ENCODE measurements at regions not wholly inside any gene's neighbourhood (a gene's known extent, or its start where the extent isn't known, plus 50 kb on each side); places are given as distances from the start of the nearest gene placed in this dataset.
A peak's percentile ranks its signal among the peaks of the same experiment; 100 is the strongest.

GRCh38 chr6:104182811-104183210, 676.9 kb downstream of the HACE1 start:
- POLR2A ChIA-PET: no interaction called here

GRCh38 chr6:104173668-104174067, 686.1 kb downstream of the HACE1 start:
- Mint-ChIP-seq H3K27ac (no peak overlapping the region), H3K27me3 (no peaks in the 10 kb centered on the region), H3K4me3 (no peak overlapping the region), H3K4me1 (no peaks in the 10 kb centered on the region), H3K36me3 (no peaks in the 10 kb centered on the region), H3K9me3 (peaks cover 0 to 4% (median 0%) of the 10 kb centered on the region in 5 donors)
- no peaks in the 10 kb centered on the region for H3K27me3 ChIP-seq (ENCODE audit: insufficient read depth, low read length, poor library complexity, severe bottlenecking)
- no peak overlapping the region for H3K4me3 ChIP-seq (ENCODE audit: low read length)
- ChIA-PET CTCF (no interaction called here), POLR2A (no interaction called here)
- H3K9me3 ChIP-seq (ENCODE audit: low read length): no peaks in the 10 kb centered on the region
- H3K27ac ChIP-seq (ENCODE audit: low read depth, low read length): no peak overlapping the region
- no peaks in the 10 kb centered on the region for H3K4me1 ChIP-seq (ENCODE audit: insufficient read depth, low read length)
- no peak for DNase-seq
- no peaks in the 10 kb centered on the region for H3K36me3 ChIP-seq (ENCODE audit: insufficient read depth, low read length)

More at GRCh38 chr6:104182811-104183210, 676.9 kb downstream of the HACE1 start:
- no peaks in the 10 kb centered on the region for H3K36me3 Mint-ChIP-seq
- H3K27ac ChIP-seq (ENCODE audit: low read depth, low read length): no peak overlapping the region
- no peak for DNase-seq
- H3K9me3 ChIP-seq (ENCODE audit: low read length): no peaks in the 10 kb centered on the region
- no peaks in the 10 kb centered on the region for H3K4me1 ChIP-seq (ENCODE audit: insufficient read depth, low read length)
- peaks cover 2 to 9% (median 2%) of the 10 kb centered on the region in 5 donors for H3K9me3 Mint-ChIP-seq
- CTCF ChIA-PET: no interaction called here
- H3K27me3 Mint-ChIP-seq: no peaks in the 10 kb centered on the region
- H3K4me3 ChIP-seq (ENCODE audit: low read length): no peak overlapping the region
- no peak overlapping the region for H3K27ac Mint-ChIP-seq
- no peaks in the 10 kb centered on the region for H3K27me3 ChIP-seq (ENCODE audit: insufficient read depth, low read length, poor library complexity, severe bottlenecking)
- H3K4me3 Mint-ChIP-seq: no peak overlapping the region
- no peaks in the 10 kb centered on the region for H3K36me3 ChIP-seq (ENCODE audit: insufficient read depth, low read length)
- no peaks in the 10 kb centered on the region for H3K4me1 Mint-ChIP-seq

GRCh38 chr6:104170401-104170800, 689.3 kb downstream of the HACE1 start:
- Histone ChIP-seq H3K27ac (ENCODE audit: low read depth, low read length) (no peak overlapping the region), H3K4me3 (ENCODE audit: low read length) (no peak overlapping the region), H3K9me3 (ENCODE audit: low read length) (no peaks in the 10 kb centered on the region), H3K4me1 (ENCODE audit: insufficient read depth, low read length) (no peaks in the 10 kb centered on the region), H3K36me3 (ENCODE audit: insufficient read depth, low read length) (no peaks in the 10 kb centered on the region), H3K27me3 (ENCODE audit: insufficient read depth, low read length, poor library complexity, severe bottlenecking) (no peaks in the 10 kb centered on the region)
- Mint-ChIP-seq H3K27ac (no peak overlapping the region), H3K36me3 (no peaks in the 10 kb centered on the region), H3K4me3 (no peak overlapping the region), H3K9me3 (peaks cover 0 to 25% (median 0%) of the 10 kb centered on the region in 5 donors), H3K27me3 (no peaks in the 10 kb centered on the region), H3K4me1 (no peaks in the 10 kb centered on the region)
- ChIA-PET POLR2A (no interaction called here), CTCF (no interaction called here)
- no peak for DNase-seq

GRCh38 chr6:104166055-104166668, 693.6 kb downstream of the HACE1 start:
- no peaks in the 10 kb centered on the region for H3K4me1 Mint-ChIP-seq
- H3K4me3 ChIP-seq (ENCODE audit: low read length): no peak overlapping the region
- DNase-seq: no peak
- H3K36me3 ChIP-seq (ENCODE audit: insufficient read depth, low read length): no peaks in the 10 kb centered on the region
- no peaks in the 10 kb centered on the region for H3K27me3 ChIP-seq (ENCODE audit: insufficient read depth, low read length, poor library complexity, severe bottlenecking)
- no peaks in the 10 kb centered on the region for H3K4me1 ChIP-seq (ENCODE audit: insufficient read depth, low read length)
- ChIA-PET CTCF (no interaction called here), POLR2A (no interaction called here)
- H3K27ac Mint-ChIP-seq: no peak overlapping the region
- H3K27ac ChIP-seq (ENCODE audit: low read depth, low read length): no peak overlapping the region
- H3K4me3 Mint-ChIP-seq: no peak overlapping the region
- H3K9me3 ChIP-seq (ENCODE audit: low read length): no peaks in the 10 kb centered on the region
- H3K36me3 Mint-ChIP-seq: no peaks in the 10 kb centered on the region
- peaks cover 0 to 21% (median 8%) of the 10 kb centered on the region in 5 donors for H3K9me3 Mint-ChIP-seq
- no peaks in the 10 kb centered on the region for H3K27me3 Mint-ChIP-seq

- no peaks in the 10 kb centered on the region for H3K27me3 ChIP-seq (ENCODE audit: insufficient read depth, low read length, poor library complexity, severe bottlenecking)
- no peaks in the 10 kb centered on the region for H3K36me3 ChIP-seq (ENCODE audit: insufficient read depth, low read length)
- DNase-seq: no peak
- Mint-ChIP-seq H3K36me3 (no peaks in the 10 kb centered on the region), H3K4me1 (no peaks in the 10 kb centered on the region), H3K27me3 (no peaks in the 10 kb centered on the region), H3K9me3 (peaks cover 0 to 15% (median 8%) of the 10 kb centered on the region in 5 donors), H3K27ac (no peak overlapping the region), H3K4me3 (no peak overlapping the region)
- no peaks in the 10 kb centered on the region for H3K4me1 ChIP-seq (ENCODE audit: insufficient read depth, low read length)
- no peak overlapping the region for H3K4me3 ChIP-seq (ENCODE audit: low read length)
- no peak overlapping the region for H3K27ac ChIP-seq (ENCODE audit: low read depth, low read length)
- CTCF ChIA-PET: no interaction called here
- H3K9me3 ChIP-seq (ENCODE audit: low read length): no peaks in the 10 kb centered on the region
- POLR2A ChIA-PET: no interaction called here
These were observed 697.6 kb downstream of the HACE1 start for GRCh38 chr6:104162036-104162669.

GRCh38 chr6:104159045-104159618, 700.6 kb downstream of the HACE1 start:
- Histone ChIP-seq H3K27ac (ENCODE audit: low read depth, low read length) (no peak overlapping the region), H3K4me3 (ENCODE audit: low read length) (no peak overlapping the region), H3K36me3 (ENCODE audit: insufficient read depth, low read length) (no peaks in the 10 kb centered on the region), H3K27me3 (ENCODE audit: insufficient read depth, low read length, poor library complexity, severe bottlenecking) (no peaks in the 10 kb centered on the region), H3K4me1 (ENCODE audit: insufficient read depth, low read length) (no peaks in the 10 kb centered on the region), H3K9me3 (ENCODE audit: low read length) (no peaks in the 10 kb centered on the region)
- no peaks in the 10 kb centered on the region for H3K36me3 Mint-ChIP-seq
- H3K4me3 Mint-ChIP-seq: no peak overlapping the region
- H3K27ac Mint-ChIP-seq: no peak overlapping the region
- H3K27me3 Mint-ChIP-seq: no peaks in the 10 kb centered on the region
- no peak for DNase-seq
- ChIA-PET POLR2A (no interaction called here), CTCF (no interaction called here)
- peaks cover 0 to 8% (median 4%) of the 10 kb centered on the region in 5 donors for H3K9me3 Mint-ChIP-seq
- no peaks in the 10 kb centered on the region for H3K4me1 Mint-ChIP-seq

DNA sequence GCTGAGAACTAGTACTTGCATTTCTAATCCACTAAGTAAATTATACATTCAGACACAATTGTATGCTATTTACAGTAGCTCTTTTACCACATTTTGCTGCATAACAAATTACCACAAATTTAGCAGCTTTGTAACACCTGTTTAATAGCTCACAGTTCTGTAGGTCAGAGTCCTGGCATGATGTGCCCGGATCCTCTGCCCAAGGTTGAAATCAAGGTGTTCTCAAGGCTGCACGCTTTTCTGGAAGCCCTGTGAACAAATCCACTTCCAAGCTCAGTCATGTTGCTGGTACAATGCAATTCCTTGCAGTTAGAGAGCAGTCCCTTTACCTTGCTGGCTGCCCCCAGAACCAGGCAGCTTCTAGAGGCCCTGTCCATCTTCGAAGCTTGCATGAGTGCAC, 716.0 kb downstream of the HACE1 start:
- H3K4me1 ChIP-seq (ENCODE audit: insufficient read depth, low read length): no peaks in the 10 kb centered on the region
- ChIA-PET POLR2A (no interaction called here), CTCF (no interaction called here)
- H3K36me3 ChIP-seq (ENCODE audit: insufficient read depth, low read length): no peaks in the 10 kb centered on the region
- H3K9me3 ChIP-seq (ENCODE audit: low read length): no peaks in the 10 kb centered on the region
- Mint-ChIP-seq H3K4me3 (no peak overlapping the region), H3K27ac (no peak overlapping the region), H3K36me3 (no peaks in the 10 kb centered on the region), H3K4me1 (no peaks in the 10 kb centered on the region), H3K9me3 (peaks cover 0 to 7% (median 0%) of the 10 kb centered on the region in 5 donors), H3K27me3 (peaks cover 0 to 2% of the 10 kb centered on the region in 2 donors)
- no peak overlapping the region for H3K27ac ChIP-seq (ENCODE audit: low read depth, low read length)
- no peak for DNase-seq
- H3K27me3 ChIP-seq (ENCODE audit: insufficient read depth, low read length, poor library complexity, severe bottlenecking): no peaks in the 10 kb centered on the region
- no peak overlapping the region for H3K4me3 ChIP-seq (ENCODE audit: low read length)

GRCh38 chr6:104134876-104135275, 724.8 kb downstream of the HACE1 start:
- peaks cover 0 to 2% of the 10 kb centered on the region in 2 donors for H3K27me3 Mint-ChIP-seq
- Histone ChIP-seq H3K36me3 (ENCODE audit: insufficient read depth, low read length) (no peaks in the 10 kb centered on the region), H3K9me3 (ENCODE audit: low read length) (no peaks in the 10 kb centered on the region), H3K27ac (ENCODE audit: low read depth, low read length) (no peak overlapping the region), H3K4me1 (ENCODE audit: insufficient read depth, low read length) (no peaks in the 10 kb centered on the region), H3K4me3 (ENCODE audit: low read length) (no peak overlapping the region), H3K27me3 (ENCODE audit: insufficient read depth, low read length, poor library complexity, severe bottlenecking) (no peaks in the 10 kb centered on the region)
- H3K36me3 Mint-ChIP-seq: no peaks in the 10 kb centered on the region
- H3K4me3 Mint-ChIP-seq: no peak overlapping the region
- H3K4me1 Mint-ChIP-seq: no peaks in the 10 kb centered on the region
- peak overlapping the region in 1 of 8 donors; percentile 5 for H3K27ac Mint-ChIP-seq
- ChIA-PET POLR2A (no interaction called here), CTCF (no interaction called here)
- DNase-seq: no peak
- H3K9me3 Mint-ChIP-seq: peaks cover 0 to 7% (median 0%) of the 10 kb centered on the region in 5 donors
